Activated CD8-positive, alpha-beta memory T cell treated with anti-CD3 and anti-CD28 coated beads, Interleukin-2, amount 50 U/mL, for 48 hours (primary cell): ENCODE measurements at regions not wholly inside any gene's neighbourhood (a gene's known extent, or its start where the extent isn't known, plus 50 kb on each side); places are given as distances from the start of the nearest gene placed in this dataset.

Experiments used
- DNase-seq: peaks from one replicate; pipeline ENCODE4 v3.0.0-alpha.2; 2020

DNA sequence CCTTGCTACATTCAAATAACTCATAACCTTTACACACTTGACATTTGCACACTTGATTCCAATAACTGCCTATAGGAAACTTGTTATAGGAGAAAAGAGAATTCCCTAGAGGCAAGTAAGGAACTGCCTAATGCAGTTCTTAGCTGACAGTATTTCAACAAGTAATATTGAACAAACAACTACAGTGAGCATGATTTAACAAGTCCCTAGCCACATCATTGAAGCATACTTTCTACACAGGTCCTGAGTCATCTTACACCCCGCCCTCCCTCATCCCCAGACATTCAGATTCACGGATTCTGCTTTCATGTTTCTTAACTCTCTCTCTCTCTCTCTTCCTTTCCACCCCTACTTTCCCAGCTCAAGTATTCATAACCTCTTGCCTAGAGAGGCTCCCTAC is 153.5 kb downstream of the LSM5 start:
- no peak for DNase-seq

DNA sequence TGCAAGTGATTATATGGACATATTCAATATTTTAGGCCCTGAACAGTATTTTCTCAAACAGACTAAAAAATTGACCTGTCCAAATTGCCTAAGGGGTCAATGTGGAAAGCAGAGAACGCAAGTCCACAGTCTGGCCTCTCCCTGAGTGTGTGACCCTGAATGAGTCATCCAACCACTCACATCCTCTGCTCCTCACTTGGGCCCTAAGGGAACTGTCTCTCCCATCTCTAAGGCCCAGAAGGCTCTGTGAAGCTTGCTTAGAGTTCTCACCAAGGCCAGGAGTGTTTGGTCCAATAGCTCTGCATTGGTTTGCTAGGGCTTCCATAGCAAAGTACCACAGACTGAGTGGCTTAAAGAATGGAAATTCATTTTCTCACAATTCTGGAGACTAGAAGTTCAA is 155.1 kb downstream of the LSM5 start:
- no peak for DNase-seq

DNA sequence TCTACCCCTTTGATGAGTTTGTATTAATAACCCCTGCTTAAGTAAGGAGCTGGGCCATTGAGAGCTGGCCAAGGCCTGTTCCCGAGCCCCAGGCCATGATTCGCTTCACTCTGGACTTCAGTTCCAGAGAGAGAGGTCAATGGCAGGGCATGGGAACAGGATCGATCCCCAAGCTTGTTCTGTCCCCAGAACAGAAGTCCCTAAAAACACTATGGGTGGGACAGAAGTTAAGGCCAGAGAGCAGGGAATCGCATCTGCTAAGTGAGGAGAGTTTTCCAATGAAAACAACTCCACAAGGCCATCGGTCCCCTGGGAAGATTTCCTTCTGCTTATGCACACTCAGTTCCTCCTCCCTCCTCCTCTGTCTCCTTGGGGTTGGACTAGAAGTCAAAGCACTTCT is 159.6 kb downstream of the LSM5 start:
- DNase-seq = no peak

DNA sequence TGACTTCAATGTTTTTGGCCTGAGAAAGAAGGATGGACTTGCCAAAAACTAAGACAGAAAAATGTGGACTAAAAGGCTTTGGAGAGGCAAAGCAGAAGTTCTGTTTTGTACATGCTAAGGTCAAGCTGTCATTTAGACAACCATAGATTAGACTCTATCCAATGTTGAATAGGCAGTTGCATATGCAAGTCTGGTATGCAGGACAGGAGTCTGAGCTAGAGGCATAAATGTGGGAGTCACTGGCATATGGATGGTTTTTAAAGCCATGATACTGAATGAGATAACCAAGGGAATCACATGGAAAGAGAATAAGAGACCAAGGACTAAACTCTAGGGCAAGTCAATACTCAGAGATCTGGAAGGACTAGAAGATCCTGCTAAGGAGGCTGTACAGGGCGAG is 164.1 kb downstream of the LSM5 start:
- DNase-seq = no peak

DNA sequence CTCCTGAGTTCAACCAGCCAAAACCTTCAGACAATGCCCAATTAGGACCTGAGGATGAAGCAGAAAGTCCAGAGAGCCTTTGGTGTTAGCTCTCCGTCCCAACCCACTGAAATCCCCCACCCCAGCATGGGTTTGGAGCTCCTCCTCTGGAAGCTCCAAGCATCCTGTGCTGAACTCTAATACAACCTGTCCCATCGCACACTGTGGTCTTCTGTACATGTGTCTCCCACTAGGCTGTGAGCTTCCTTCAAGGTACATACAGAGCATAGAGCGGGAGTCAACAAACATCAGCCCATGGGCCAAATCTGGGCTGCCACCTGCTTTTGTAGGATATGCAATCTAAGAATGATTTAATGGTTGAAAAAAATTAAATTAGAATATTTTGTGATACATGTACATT is 166.5 kb downstream of the LSM5 start:
- DNase-seq = no peak

DNA sequence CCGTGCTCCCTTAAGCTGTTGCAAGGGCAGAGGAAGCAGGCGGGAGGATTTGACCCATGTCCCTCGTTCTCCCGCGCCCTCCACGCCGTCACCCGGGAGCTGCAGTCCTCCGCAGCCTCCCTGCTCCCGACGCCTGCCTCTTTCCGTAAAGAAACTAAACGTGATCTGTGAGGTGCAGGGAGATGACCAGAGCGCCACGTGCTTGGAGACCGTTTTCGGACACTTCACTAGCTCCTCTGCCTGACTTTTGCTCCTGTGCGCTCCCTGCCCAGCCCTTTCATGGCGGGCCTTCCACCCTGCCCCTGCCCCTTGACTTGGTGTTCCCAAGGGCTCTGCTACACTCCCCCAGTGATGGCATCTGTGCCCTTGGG is 171.2 kb downstream of the LSM5 start:
- no peak for DNase-seq

DNA sequence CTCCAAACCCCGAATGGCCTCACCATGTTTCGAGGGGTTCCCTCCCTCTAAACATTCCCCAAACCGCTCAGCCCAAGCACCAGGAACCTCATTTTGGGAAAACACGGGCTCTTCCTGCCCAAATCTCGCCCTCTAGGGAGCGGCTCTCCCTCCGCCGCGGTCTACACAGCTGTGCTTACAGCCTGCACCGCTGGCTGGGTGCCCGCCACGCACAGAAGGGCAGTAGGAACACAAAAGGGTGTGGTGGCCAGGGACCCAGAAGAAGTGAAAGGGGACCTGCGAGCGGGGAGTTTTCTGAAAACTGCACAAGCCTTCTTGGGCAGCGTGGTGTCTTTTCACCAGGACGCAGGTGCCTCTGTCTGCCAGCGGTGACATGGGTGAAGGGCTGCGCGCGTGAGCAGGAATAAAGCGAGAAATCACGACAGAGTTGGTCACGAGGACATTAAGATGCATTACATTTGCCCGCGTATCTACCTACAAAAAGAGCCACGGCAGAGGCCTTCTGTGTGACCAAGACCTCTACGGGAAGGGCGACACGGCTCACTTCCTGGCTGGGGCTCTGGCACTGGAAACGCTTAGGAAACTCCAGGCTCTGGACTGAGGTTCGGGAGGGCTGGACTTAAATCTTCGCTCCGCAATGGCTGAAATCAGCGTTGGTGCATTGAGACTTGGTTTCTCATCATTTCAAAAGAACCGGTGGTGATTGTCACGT is 171.7 kb downstream of the LSM5 start:
- DNase-seq = no peak

DNA sequence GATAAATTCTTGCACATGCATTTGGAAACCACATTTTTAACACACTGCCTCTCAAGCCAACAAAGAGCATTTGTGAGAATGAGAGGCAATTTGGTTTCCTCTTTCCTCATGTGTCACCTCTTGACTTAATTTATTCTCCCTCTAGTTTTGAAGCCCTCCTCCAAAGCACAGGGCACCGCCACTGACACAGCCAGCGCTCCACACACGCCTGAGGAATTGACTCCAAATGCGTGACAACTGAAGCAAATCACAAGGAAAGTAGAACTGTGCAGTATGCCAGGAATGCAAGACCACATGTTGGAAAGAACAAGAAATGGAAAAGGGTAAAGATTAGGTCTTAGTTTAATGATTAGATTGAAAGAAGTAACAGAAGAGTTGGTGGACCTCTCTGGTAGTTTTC is 173.3 kb downstream of the LSM5 start:
- no peak for DNase-seq

DNA sequence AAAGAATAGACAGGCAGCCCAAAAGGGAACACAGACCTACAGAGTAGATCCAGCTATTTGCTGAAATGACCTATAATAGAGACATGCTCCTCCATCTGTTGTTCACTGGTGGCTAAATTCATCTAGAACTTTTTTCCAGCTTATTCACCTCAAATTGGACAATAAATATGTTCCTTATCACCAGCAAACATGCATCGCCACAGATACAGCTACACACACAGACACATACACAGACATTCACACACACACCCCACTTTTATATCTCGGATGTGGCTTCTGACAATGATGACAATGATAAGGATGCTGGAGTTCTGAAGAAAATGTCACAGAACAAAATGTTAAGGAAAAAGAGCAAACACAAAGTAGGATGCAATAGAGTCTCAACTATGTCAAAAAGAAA is 175.4 kb downstream of the LSM5 start:
- no peak for DNase-seq

DNA sequence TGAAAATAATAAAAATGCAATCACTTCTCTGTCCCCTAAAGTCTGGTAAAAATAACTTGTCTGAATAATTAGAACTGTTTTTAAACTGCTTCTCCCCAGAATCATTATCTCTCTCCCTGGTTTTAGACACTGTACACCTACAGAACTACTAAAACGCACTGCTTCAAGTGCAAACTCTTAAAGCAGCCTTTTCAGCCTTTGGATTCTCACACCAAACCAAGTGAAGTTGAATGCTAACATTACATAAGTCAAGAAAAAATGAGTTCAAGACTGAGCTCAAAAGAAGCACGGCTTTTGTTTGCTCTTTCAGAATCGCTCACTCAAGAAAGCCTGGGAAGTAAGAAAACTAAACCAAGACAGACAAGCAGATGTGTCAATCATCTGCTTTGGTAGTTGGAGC is 188.8 kb downstream of the LSM5 start:
- DNase-seq = no peak

DNA sequence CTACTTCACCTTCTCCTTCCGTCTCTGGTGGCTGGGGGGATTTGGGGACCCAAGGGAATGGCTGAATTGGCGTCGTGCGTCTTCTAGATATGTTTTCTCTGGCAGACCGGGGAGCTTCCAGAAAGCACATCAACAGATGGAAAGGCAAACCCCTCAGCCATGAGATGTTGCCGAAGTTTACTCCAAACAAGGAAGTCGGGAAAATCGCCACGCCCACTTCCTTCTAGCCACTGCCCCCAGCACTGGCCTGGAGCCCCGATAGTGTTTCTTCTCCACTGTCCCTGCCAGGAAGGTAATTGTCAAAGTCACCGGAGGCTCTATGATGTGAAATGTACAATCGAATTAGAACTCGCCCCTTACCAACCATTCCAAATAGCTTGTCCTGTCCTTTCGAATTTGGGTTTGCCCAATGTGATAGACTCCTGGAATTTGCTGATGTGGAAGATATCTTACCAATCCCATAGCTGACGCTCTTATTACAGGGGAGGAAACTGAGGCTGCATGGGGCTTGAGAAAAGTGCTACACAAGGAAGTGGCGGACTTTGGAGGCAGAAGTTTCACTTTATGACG is 191.0 kb downstream of the LSM5 start:
- no peak for DNase-seq

DNA sequence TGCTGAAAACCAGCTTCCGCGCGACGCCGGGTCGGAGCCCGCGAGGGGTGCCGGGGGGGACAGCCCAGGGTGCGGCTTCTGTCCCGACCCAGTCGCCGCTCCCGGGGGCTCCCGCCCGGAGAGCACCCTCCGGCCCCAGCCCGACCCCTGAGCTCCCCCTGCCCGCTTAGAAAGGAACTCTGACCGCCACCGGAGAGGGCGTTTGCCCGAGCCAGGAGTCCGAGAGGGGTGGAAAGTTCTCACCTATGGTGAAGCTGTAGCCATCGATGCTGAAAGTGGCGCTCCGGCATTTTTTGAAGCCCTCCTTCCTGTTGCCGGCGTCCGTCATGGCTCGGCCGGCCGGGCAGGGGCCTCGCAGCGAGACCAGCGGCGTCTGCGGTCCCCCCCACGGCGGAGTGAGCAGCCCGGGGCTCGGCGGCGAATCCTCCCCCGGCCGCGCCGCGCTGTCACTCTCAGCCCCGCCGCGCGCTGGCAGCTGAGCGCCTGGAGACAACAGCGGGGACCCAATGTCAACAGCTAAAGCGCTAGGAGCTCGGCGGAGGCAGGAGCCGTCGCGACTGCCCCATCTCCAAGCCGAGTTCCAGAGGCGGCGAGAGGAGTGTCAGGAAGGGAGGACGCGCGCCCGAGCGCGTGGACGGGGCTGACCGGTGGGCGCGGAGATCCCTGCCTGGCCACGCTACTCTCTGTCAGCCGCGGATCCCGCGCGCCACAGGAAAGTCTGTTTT is 191.6 kb downstream of the LSM5 start:
- no peak for DNase-seq

DNA sequence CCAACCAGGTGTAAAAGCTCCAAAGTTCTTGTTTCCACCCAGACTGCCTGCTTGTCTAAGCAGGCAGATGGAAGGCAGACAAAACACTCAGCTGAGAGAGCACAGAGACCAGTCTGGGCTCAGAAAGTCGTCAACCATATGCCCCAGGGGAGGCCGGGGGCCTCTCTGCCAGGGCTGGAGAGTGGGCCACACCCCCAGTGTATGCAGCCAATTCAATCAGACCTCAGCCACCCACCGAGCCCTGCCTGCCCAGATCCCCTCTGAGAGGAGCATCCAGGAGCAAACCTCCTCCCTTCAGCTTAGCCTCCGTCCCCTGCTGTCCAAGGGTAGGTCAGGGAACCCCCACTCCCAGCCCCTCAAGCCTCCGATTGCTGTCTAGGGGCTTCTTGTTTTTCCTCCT is 196.3 kb downstream of the LSM5 start:
- DNase-seq = no peak

DNA sequence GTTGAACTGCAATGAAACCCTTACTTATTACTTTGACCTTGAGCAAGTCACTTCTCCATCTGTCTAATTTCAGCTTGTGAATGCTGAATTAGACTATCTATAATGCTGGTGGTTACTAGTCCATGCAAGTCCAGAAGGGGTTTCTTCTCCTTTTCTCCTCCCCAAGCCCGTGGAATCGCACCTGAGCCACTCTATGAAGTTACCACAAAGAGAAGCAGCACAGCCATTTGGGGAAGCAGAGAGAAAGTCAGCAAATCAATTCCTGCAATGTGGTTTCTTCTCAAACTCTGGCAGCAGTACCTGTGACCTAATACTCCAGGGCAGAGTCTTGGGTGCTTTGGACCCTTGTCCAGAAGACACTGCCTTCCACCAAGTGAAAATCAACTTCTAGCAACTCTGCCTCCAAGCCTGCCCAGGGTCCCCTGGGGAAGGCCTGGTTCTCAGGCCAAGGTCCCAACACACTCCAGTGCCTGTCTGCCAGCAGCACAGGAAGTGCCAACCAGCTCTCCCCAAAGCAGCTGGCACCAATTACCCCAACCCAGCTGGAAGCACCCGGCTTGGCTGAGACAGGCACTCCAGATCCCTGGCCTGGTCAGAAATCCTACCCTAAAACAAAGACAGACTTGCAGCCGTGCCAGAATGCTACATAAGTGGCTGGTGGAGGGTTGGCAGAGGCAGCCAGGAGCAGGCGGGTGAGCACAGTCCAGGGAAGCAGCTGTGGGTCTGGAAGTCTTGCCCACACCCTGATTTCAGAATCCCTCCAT is 200.3 kb downstream of the LSM5 start:
- DNase-seq = no peak

DNA sequence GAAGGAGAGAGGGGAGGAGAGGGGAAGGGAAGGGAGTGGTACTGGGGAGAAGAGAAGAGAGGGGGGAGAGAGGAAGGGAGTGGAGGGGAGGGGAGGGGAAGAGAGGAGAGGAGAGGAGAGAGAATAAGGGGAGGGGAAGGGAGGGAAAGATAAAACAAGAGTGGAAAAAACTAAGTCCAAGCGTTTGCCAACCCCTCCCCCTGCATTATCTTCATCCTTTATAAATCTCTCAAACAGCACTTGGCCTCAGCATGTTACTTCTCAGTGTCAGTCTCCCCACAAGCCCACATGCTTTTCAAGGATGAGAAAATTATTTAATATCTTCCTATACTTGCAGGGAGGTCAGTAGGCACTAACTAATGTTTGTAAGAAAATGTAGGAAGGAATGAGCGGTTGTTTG is 204.5 kb downstream of the LSM5 start:
- DNase-seq = no peak

DNA sequence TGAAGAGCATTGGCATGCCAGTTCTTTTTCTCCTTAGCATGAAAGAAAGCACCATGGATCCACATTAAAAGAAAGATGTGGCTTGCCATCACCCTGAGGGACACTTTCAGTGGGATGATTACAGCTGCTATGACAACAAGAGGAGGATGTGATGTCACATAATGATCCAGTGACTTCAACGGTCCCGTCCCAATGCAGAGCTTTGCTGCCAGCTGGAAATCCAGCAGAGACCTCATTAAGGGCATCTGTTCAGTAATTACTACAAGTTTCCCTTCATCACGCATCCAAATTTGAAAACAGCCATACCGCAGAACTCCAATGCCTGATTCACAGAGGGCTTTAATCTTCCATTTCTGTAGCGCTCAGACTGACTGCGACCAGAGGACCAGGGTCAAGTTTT is 206.6 kb downstream of the LSM5 start:
- DNase-seq = no peak

DNA sequence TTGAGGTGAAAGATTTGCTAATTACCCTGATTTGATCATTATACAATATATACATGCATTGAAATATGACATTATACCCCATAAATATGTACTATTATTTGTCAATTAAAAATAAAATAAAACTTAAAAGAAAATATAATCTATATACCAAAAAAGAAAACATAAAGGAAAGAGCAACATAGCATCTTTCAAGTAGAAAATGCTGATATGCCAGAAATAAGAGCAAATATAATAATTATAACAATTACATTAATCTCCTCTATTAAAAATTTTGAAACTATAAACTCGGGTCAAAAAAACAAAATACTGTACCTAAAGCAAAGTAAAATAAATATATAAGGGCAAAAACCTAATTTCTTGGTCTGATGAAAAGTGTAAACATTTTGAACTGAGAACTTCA is 209.3 kb upstream of the PDE1C start:
- no peak for DNase-seq

DNA sequence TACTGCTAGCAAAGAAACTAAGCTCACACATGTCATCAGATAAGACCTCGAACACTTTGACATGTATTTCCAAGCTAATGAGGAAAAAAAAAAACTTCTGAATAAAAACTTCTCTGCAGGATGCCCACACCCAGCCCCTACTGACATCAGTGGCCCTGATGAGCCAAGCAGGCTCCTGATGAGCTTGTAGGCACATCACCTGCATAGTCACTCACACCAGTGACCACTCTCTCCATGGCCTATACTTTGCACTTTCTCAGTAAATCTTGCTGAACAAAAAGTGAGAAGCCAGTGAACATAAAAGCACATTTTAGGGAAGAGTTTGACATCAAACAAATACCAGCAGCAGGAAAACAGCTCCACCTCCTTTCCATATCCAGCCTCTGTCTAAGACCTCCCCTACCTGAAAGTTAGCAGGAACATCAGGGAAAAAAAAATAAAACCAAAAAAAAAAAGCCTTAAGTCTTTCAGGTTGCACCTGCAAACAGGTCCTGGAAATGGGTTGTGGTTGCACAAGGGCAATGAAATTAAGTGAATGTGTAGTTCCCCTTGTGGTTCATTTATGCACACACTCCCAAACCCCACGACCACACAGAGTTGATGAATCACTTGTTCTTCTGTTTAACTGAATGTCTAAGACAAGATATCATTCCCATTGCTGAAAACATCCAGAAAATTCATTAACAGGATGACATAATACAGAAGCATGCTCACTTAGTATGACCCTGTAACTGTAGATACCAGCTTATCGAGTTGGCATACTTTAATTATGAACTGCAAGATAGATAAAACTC is 205.2 kb upstream of the PDE1C start:
- DNase-seq = no peak

DNA sequence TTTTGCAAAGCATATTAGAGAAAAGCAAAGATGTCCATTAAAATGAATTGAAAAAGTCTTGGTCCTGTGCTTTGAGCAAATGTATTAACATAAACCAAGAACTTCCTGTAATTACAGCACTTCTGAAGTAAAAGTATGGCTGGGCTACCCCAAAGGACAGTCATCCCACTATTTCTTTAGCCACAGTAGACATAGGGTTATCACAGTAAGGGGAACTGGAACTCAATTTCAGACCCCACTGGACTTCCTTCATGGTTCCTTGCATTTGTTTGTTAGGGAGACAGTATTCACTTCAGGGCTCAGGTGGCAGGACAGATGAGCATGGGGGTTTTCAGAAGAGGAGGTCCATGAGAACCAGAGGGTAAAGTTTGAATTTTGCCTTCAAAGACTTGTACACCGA is 203.1 kb upstream of the PDE1C start:
- DNase-seq = no peak

DNA sequence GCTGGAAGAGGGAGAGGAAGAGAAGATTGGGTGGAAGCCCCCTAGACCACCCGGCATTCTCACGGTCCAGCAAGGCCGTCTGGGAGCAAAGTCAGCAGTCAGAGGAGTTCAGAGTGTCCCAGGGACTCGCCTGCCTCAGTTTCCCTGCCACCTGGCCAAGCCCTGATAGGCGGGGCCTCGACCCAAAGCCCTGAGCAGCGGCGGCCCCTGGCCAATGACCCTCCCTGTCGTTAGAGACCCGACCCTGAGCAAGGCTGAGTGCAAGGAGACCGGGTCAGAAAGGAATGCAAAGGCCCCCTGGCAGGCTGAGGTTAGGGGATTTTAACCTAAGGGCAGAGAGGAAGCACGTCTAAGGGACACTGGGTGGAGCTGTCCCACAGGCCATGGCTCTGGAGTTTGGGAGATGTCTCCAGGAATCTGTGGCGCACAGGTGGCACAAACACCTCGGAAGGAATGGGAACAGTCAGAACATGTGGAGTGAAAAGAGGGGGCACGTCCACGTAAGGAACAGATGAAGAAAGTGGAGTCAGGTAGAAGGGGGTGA is 196.8 kb upstream of the PDE1C start:
- DNase-seq = no peak

DNA sequence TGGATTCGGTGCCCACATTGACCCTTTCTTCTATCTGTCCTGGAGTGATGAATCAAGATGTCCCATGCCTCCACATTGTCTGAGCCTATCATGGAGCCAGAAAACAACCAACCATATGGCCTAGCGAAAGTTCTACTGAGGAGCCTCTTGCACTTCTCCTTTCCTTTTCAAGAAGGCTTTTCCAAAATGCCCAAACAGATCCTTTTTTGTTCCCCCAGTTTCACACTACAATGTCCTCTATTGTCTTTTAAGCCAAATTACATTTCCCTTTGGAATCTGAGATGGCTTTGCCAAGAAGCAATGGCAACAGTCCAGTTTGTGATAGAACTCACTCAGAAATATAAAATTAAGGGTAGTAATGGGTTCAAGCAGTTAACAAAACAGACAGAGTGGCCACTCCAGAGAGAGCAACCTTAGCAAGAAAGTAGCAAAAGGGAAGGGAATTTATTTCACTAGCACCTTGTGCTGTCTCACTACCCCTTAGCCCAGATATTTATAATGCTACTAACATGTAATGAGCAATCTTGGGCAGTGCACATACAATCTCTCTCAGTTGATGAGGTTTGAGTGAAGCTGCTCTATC is 194.6 kb upstream of the PDE1C start:
- DNase-seq = no peak

DNA sequence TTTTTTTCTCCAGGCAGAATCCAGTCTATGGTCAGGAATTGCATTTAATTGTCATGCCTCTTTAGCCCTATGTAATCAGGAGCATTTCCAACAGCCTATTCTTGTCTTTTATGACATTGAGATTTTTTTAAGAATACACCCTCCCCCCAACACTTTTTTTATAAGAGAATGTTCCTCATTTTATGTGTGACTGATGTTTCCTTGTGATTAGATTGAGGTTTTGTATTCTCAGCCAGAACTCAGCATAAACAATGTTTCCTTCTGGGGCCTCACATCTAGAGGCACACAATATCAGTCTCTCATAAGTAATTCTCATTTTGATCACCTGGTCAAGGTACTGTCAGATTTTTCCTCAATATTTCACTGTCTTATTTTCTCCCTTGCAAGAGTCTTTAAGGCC is 193.4 kb upstream of the PDE1C start:
- DNase-seq = no peak
